HCT116 (cell line): ENCODE measurements at regions not wholly inside any gene's neighbourhood (a gene's known extent, or its start where the extent isn't known, plus 50 kb on each side); places are given as distances from the start of the nearest gene placed in this dataset.

ENCODE experiments used
- ATF3 ChIP-seq: IDR thresholded peaks from 2 replicates; pipeline ENCODE4 v1.6.1; 2012
- CTCF ChIP-seq, 3 experiments: fragments of 200-600 bp in 1 of 3; sonication (generic) in 1 of 3; IDR thresholded peaks in 2 of 3; conservative IDR thresholded peaks in 1 of 3; 2 replicates each; pipeline ENCODE4 v1.5.1; 2012 to 2017; ENCODE audit warnings: low read depth in 2 of 3, low read length in 2 of 3, antibody characterized with exemption in 1 of 3, borderline replicate concordance in 1 of 3, control low read depth in 1 of 3, mild to moderate bottlenecking in 1 of 3, mixed read lengths in 1 of 3, mixed run types in 1 of 3, moderate library complexity in 1 of 3; ENCODE audit not compliant: insufficient read depth in 1 of 3
- FOSL1 ChIP-seq: IDR thresholded peaks from 2 replicates; pipeline ENCODE4 v1.6.1; 2012; ENCODE audit warnings: low read depth
- JUND ChIP-seq: IDR thresholded peaks from 2 replicates; pipeline ENCODE4 v1.6.1; 2012
- MAX ChIP-seq: IDR thresholded peaks from 2 replicates; pipeline ENCODE4 v1.6.1; 2012
- POLR2A ChIP-seq: IDR thresholded peaks from 2 replicates; pipeline ENCODE4 v1.7.0; 2011; ENCODE audit warnings: borderline replicate concordance; ENCODE audit not compliant: insufficient read depth, insufficient read length; ENCODE audit errors: extremely low read depth
- POLR2AphosphoS5 ChIP-seq: IDR thresholded peaks from 2 replicates; pipeline ENCODE4 v1.6.1; 2011; ENCODE audit warnings: mild to moderate bottlenecking, low read depth, low read length, moderate library complexity
- REST ChIP-seq: IDR thresholded peaks from 2 replicates; pipeline ENCODE4 v1.6.1; 2012; ENCODE audit warnings: low read depth
- SP1 ChIP-seq: IDR thresholded peaks from 2 replicates; pipeline ENCODE4 v1.6.1; 2012; ENCODE audit warnings: low read depth
- ZFX ChIP-seq: fragments of 450-650 bp; IDR thresholded peaks from 2 replicates; pipeline ENCODE4 v1.6.1; 2017

- TF ChIP-seq ATF3 (no peak), POLR2AphosphoS5 (no peak), CTCF (IDR thresholded peaks at IDR 0.05 in 2 of 3, conservative IDR thresholded peaks at IDR 0.05 in 1 of 3; ENCODE audit: borderline replicate concordance in 1 of 3, insufficient read depth in 1 of 3, low read depth in 2 of 3, low read length in 2 of 3) (no peak), SP1 (no peak), MAX (no peak), POLR2A (no peak), ZFX (no peak), REST (no peak), FOSL1 (no peak), JUND (no peak)
Measured at GRCh38 chr12:77725611-77726010, 105.1 kb upstream of the NAV3 start.
